ENCODE measurements at regions not wholly inside any gene's neighbourhood (a gene's known extent, or its start where the extent isn't known, plus 50 kb on each side); places are given as distances from the start of the nearest gene placed in this dataset.
"Not testable (repeated sequence)": the region's sequence is repeated elsewhere in the genome, so short reads cannot be mapped to it uniquely, and the experiment has no call there.

GRCh38 chr13:111648885-111649284 lies 328.4 kb downstream of the TEX29 start:
- DNase-seq, result no peak

GRCh38 chr13:111650626-111651025 lies 330.2 kb downstream of the TEX29 start:
- no peak for DNase-seq

GRCh38 chr13:111652676-111653075 lies 332.2 kb downstream of the TEX29 start:
- no peak for DNase-seq

- DNase-seq, result no peak
Measured at GRCh38 chr13:111654531-111654930, 334.1 kb downstream of the TEX29 start.

- DNase-seq, result no peak
Measured at GRCh38 chr13:111656439-111656838, 336.0 kb downstream of the TEX29 start.

DNA sequence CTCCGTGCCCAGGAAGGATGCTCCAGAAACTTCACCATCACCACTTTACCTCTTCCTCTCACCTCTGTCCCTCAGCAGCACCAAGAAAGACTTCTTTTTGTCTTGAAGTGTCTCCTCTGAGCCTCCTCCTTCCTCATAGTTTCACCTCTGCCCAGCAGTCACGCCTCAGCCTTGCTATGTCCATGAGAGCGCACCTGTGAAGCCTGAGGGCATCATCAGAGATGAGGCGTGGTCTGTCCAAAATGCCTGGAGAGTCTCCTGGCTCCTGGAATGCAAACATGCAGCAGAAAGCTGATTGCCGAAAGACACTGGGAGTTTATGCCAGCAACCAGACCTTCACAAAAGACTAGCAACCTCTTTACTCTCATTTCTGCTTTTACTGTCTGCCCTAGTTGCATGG lies 336.6 kb downstream of the TEX29 start:
- DNase-seq, result no peak

DNA sequence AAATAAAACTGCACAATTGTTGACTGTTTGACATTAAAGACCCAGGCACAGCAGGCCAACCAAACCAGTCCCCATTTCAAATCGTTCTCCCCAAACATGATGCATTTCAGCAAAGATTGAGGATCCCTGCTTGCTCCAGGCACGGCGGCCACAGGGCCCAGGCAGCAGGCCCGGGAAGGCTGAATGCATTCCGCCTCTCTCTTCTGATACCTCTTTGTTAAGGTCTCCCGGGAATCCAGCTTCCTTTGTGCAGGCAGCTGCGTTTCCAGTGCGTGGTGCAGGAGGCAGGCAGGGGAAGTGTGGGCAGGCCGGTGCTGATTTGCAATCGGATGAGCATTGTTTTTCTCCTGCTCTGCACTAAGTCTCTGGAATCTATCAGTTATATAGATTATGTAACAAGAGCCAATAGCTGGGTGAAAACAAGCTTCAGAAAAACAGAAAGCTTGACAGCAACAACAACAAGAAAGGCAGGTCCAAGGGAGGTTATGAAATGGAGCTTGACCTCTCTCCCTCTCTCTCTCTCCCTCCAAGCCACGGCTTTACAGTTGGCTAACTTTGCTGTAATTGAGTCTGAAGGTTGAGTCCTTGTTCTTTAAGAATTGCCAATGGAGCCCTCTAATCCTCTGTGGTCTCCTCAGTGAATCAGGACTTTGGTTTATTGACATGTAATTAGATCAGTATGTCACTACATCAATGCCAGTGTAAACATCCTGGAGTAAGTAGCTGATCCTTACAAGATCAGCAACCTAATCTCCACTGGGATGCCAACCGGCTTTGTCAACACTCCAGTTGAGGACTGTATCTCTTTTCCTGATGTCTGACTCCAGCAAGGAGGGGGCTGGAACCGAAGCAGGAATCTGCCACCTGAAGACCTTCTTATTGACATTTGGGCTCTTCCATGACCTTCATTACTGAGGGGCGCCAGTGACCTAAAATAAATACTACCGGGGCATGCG lies 338.0 kb downstream of the TEX29 start:
- DNase-seq, result no peak

DNA sequence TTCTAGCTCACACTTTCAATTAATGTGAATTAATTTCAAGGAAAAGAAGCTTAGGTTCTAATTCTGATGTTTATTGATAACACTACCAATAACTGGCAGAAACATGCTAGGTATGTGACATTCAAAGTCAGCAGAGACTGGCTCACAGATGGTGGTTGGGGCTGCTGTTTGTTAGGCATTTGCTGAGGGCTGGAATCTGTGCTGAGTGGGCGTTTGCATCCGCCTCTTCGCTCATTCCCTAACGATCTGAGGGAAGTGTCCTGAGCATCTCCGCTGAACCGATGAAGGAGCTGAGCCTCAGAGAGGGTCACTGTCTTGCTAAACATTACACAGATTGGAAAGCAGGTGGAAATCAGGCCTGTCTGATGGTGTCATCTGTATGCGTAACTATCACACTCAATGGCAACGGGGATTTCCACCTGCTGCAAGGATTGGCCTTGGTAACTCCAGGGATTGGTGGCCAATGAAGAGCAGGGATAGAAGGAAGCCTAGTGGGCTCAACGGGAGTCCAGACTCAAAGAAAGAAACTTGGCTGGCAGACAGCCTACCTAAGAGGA lies 338.9 kb downstream of the TEX29 start:
- no peak for DNase-seq

DNA sequence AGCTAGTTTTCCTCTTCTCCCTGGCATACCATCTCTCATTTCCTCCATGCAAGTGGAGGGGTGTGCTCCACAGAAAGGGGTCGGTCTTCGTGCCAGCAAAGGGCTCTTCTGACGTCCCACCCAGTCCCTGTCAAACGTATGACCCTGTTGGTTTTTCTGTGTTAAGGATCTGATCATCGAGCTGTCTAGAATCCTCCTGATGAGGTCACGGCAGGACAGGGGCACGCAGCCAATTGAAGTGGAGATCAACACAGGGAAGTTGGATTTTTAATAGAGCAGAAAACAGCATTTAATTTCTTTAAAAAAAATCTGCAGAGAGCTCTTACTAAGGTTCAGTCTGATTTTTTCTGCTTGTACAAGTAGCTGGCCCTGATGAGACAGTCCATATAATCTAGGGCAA lies 339.4 kb downstream of the TEX29 start:
- DNase-seq, result no peak

DNA sequence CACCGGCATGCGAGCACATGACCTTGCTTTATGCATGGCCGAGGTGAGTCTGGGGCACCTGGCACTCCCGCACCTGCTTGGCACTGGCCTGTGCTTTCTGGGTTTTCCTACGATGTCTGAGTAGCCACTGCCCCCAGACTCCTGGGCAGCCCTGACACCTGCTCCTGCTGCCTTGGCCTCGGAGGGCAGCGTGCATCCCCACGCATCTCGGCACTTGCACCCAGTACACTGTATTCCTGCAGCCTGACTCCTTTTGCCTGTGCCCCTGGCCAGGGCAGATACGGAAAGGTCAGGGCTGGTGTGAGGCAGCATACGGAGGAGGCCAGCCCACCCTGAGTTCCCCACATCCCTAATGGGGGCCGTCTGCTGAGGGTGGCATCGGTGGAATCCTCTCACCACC lies 340.6 kb downstream of the TEX29 start:
- no peak for DNase-seq

GRCh38 chr13:111661776-111662175 lies 341.3 kb downstream of the TEX29 start:
- no peak for DNase-seq

DNA sequence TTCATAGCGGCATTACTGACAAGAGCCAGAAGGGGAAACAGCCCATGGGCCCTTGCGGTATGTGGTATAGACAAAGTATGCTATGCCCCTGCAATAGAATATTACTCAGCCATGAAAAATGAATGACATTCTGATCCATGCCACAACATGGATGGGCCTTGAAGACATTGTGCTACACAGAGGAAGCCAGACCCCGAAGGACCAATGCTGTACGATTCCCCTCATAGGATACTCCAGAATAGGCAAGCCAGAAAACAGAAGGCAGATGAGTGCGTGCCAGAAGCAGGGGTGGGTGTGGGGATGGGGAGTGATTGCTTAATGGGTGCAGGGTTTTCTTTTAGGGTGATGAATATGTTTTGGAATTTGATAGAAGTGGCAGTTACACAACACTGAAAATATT lies 342.0 kb downstream of the TEX29 start:
- DNase-seq, result no peak

DNA sequence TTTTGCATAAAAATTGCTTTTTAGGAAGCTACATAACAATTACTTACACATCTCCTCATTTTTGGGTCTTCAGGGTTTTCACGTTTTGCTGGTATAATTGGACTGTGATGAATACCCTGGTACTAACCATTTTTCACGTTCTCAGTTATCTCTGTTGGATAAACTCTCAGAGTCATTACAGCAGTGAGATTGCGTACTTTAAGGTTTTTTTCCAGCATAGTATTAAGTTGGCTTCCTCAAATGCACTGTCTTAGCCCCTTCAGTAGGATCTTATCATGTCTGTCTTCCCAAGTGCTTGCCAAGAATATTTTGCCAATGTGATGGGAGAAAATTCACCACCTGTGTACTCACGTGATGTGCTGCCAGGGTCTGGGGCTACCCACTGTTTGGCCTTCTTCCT lies 342.5 kb downstream of the TEX29 start:
- no peak for DNase-seq

DNA sequence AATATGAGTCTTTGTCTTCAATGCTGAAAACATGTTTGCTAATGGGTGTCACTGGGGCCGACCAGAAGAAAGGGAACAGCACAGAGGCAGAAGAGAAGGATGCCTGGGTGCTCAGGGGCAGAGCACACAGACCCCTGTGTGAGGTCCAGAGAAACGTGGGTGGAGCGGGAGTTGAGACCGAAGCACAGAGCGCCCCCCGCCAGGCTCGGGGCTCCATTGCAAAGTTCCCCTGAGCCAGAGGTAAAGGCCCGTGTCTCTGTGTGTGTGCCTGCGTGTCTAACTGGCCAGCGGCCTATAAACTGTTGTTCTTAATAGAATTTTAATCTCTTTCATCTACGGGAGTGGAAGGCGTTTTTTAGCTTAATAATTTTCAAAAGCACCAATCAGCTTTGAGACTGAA lies 343.1 kb downstream of the TEX29 start:
- no peak for DNase-seq

GRCh38 chr13:111663953-111664421 lies 343.5 kb downstream of the TEX29 start:
- DNase-seq, result no peak

- no peak for DNase-seq
Measured at GRCh38 chr13:111664696-111665095, 344.3 kb downstream of the TEX29 start.

DNA sequence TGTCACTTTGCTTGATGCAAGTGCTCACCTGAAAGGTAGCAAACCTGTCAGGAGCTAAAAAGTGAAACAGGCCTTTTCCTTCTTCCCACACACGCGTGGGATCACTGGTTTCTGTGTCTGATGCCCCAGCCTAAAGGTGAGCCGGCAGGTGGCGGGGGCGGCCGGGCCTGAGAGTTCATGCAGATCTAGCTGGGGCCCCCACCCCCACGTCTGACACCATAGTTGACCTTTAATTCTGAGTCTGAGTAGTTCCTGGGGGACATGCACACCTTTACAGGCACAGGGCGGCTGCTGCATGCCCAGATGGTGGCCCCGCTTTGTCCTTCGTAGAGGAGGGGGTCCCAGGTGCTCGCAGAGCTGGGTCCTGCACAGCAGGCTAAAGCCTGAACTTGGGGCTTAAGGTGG lies 345.3 kb downstream of the TEX29 start:
- no peak for DNase-seq

DNA sequence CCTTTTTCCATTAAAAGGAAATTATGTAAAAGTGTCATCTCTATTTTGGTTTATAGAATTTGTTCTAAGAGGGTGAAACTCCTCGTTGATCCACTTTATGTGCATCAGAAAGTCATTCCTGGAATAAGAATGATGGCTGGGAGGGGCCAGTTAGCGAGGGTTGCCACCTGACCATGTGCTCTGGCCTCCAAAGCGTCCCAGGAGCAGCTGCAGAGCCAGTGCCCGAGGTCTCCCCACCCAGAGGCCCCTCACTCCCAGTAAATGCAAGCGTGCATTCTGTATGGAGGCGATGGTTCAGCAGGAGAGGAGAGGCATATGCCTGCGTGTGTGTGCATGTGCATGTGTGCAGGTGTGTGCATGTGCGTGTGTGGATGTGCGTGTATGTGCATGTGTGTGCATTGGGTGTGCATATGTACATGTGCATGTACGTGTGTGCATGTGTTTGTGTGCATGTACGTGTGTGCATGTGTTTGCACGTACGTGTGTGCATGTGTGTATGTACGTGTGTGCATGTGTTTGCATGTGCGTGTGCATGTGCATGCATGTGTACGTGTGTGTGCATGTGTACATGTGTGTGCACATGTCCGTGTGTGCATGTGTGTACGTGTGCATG lies 345.8 kb downstream of the TEX29 start:
- DNase-seq, result no peak

DNA sequence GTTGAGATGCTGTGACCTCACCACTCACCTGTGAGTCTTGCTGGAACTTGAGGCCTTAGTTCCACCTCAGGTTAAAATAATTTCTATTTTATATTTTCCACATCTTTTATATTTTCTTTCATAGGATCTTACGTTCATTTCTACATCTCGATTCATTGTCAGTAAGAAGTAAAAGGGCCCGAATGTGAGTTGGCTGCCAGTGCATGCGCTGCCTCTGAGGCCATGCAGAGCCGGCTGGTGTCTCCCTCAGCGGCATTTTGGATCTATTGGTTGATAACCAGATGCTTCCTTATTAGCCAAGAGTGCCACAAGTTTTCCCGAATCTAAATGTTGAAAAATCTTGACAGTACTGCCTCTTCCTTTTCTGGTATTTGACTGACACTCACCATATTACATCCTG lies 347.3 kb downstream of the TEX29 start:
- DNase-seq, result no peak

DNA sequence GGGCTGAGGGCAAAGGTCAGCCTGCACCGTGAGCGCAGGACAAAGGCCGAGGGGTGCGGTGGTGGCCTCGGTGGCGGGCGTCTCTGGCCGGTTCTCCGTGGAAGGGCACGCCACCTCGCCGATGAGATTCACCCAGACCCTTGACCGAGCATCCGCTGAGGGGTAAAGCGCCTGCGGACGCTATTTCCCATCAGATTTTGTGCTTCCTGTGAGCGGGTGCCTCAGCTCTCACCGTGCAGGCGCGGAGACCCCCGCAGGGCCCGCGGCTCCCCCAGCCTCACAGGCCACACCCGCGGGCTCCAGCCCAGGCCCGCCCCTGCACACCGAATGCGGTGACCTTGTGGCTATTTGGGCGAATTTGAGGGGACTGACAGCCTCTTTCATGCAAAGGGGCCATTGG lies 348.0 kb downstream of the TEX29 start:
- DNase-seq, result no peak

GRCh38 chr13:111672198-111672597 lies 351.8 kb downstream of the TEX29 start:
- DNase-seq, result not testable (repeated sequence)

- not testable (repeated sequence) for DNase-seq
Measured at GRCh38 chr13:111678120-111678882, 357.9 kb downstream of the TEX29 start.

DNA sequence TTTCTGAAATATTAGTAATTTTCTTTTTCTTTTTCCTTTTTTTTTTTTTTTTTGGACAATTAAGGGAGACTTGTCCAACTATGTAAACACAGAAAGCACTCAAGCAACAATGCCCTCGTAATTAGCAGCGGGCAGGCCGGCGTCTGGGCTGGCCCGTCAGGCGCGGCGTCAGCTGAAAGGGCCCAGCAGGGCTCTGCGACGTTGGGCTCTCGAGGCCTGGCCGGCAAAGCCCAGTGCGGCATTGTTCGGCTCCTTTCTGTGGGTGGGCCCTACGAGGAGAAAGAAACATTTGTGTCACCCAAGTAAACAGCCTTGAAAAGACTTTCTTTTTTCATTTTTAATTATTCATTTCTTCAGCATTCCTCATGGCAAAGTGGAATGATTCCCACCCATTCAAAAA lies 359.2 kb downstream of the TEX29 start:
- DNase-seq, result not testable (repeated sequence)
